ENCODE measurements at regions not wholly inside any gene's neighbourhood (a gene's known extent, or its start where the extent isn't known, plus 50 kb on each side); places are given as distances from the start of the nearest gene placed in this dataset.

DNA sequence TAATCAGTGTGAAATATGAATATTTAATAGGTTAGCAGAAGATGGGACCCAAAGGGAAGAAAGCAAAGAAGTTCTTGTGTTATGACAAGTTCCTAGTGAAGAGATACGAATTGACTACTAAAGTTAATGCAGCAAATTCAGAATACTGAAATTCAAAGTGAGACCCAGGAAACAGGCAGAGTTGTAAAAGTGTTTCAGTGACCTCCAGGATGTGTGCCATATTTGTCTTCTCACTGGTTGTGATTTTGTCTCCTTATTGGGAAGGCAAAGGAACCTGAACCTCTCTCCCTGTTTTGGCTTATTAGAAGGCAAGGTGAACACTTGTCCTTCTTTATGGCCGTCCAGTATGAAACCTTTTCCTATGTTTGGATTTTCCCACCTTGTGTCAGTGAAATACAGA lies 51.8 kb upstream of the DTNBP1 start:
- no peak for TF ChIP-seq CTCF (IDR thresholded peaks at IDR 0.05; ENCODE audit: low read depth, low read length)
- DNase-seq (ENCODE audit: extremely low read depth, low read depth) = no peak

GRCh38 chr6:15713325-15713724 lies 50.5 kb upstream of the DTNBP1 start:
- no peak for DNase-seq (ENCODE audit: extremely low read depth, low read depth)
- TF ChIP-seq CTCF (IDR thresholded peaks at IDR 0.05; ENCODE audit: low read depth, low read length) = no peak

- no peak for TF ChIP-seq CTCF (IDR thresholded peaks at IDR 0.05; ENCODE audit: low read depth, low read length)
- DNase-seq (ENCODE audit: extremely low read depth, low read depth) = no peak
Measured at GRCh38 chr6:15712797-15713196, 50.0 kb upstream of the DTNBP1 start.

Measured in AG09319 (cell line).